ENCODE measurements at regions not wholly inside any gene's neighbourhood (a gene's known extent, or its start where the extent isn't known, plus 50 kb on each side); places are given as distances from the start of the nearest gene placed in this dataset.

DNA sequence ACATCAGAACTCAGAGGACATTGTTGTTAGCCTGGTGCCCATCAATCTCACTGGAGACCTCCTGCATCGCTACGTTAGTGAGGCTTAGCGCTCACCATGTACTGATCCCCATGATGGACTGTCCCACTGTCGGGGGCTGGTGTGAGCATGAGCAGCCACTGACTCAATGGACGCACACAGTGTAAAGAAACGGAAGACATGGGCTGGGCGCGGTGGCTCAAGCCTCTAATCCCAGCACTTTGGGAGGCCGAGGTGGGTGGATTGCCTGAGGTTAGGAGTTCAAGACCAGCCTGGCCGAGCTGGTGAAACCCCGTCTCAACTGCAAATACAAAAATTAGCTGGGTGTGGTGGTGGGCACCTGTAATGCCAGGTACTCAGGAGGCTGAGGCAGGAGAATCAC is 112.9 kb downstream of the CRYBB2 start:
- TF ChIP-seq, protein P1, sequence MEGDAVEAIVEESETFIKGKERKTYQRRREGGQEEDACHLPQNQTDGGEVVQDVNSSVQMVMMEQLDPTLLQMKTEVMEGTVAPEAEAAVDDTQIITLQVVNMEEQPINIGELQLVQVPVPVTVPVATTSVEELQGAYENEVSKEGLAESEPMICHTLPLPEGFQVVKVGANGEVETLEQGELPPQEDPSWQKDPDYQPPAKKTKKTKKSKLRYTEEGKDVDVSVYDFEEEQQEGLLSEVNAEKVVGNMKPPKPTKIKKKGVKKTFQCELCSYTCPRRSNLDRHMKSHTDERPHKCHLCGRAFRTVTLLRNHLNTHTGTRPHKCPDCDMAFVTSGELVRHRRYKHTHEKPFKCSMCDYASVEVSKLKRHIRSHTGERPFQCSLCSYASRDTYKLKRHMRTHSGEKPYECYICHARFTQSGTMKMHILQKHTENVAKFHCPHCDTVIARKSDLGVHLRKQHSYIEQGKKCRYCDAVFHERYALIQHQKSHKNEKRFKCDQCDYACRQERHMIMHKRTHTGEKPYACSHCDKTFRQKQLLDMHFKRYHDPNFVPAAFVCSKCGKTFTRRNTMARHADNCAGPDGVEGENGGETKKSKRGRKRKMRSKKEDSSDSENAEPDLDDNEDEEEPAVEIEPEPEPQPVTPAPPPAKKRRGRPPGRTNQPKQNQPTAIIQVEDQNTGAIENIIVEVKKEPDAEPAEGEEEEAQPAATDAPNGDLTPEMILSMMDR (IDR thresholded peaks at IDR 0.05), result no peak
- no peak for TF ChIP-seq POLR2A (IDR thresholded peaks at IDR 0.05)
